HepG2 (cell line): ENCODE measurements at regions not wholly inside any gene's neighbourhood (a gene's known extent, or its start where the extent isn't known, plus 50 kb on each side); places are given as distances from the start of the nearest gene placed in this dataset.

Experiments
- ATAC-seq: fragments of 200-7000 bp; cut with Tn5 transposase; 3 replicates; pipeline ENCODE4 v1.9.1; 2020; ENCODE audit warnings: mild to moderate bottlenecking, moderate library complexity
- BruUV-seq: library from RNA; stranded (reverse); fragments of 400-500 nt; replicated peaks from 2 replicates; lab custom pipeline; 2021; lab: Mats Ljungman, UMichigan
- CTCF ChIA-PET: fragments of 300-600 bp; formaldehyde crosslinking; extraction: SDS; loops from one replicate; lab custom pipeline; 2021; ENCODE audit warnings: low total read pairs, inconsistent platforms, low intra/inter-chr PET ratio; lab: Yijun Ruan, JAX
- POLR2A ChIA-PET: fragments of 350-600 bp; sonication (Branson Sonifier 250); formaldehyde crosslinking; loops from one replicate; lab custom pipeline; 2020; ENCODE audit warnings: antibody characterized with exemption, inconsistent platforms; lab: Yijun Ruan, JAX
- DNase-seq: peaks from one replicate; pipeline ENCODE4 v3.0.0-alpha.2; 2015; ENCODE audit warnings: low spot score
- FAIRE-seq: peaks from 3 replicates; lab custom pipeline; 2011; peaks lifted over from hg19 to GRCh38; lab: Jason Lieb, UNC
- H2AFZ ChIP-seq: one replicate; pipeline ENCODE4 v1.6.1; 2011; ENCODE audit warnings: low read length, inconsistent platforms
- H3K27ac ChIP-seq: fragments of 300-600 bp; 3 replicates; pipeline ENCODE4 v1.8.0; 2011; ENCODE audit warnings: mixed run types, mild to moderate bottlenecking, mixed read lengths, low read length, inconsistent platforms; ENCODE audit not compliant: insufficient read depth; ENCODE audit errors: extremely low read length
- H3K27me3 ChIP-seq, 2 experiments: fragments of 200-600 bp in 1 of 2; 2 replicates in 1 of 2; 3 replicates in 1 of 2; pipeline versions ENCODE4 v1.6.0 to v1.8.0; 2011; ENCODE audit warnings: low read length in 2 of 2, mild to moderate bottlenecking in 2 of 2, moderate library complexity in 2 of 2, inconsistent platforms in 1 of 2; ENCODE audit not compliant: insufficient read depth in 2 of 2, control insufficient read depth in 1 of 2
- H3K36me3 ChIP-seq, 2 experiments: fragments of 200-600 bp in 1 of 2; replicated peaks in 1 of 2; 2 replicates in 1 of 2; 3 replicates in 1 of 2; pipeline versions ENCODE4 v1.5.1 to v1.8.0; 2011; ENCODE audit warnings: low read length in 2 of 2, inconsistent platforms in 1 of 2; ENCODE audit not compliant: insufficient read depth in 2 of 2, control insufficient read depth in 1 of 2
- H3K4me1 ChIP-seq: 2 replicates; pipeline ENCODE4 v1.5.1; 2012; ENCODE audit warnings: low read length, inconsistent platforms; ENCODE audit not compliant: insufficient read depth
- H3K4me2 ChIP-seq: 2 replicates; pipeline ENCODE4 v1.6.0; 2011; ENCODE audit warnings: low read depth, low read length, inconsistent platforms
- H3K4me3 ChIP-seq, 3 experiments: fragments of 200-600 bp in 1 of 3; sonication (generic), shearing (Covaris generic) in 1 of 3; replicated peaks in 1 of 3; 2 replicates each; pipeline ENCODE4 v1.5.1; 2011 to 2016; ENCODE audit warnings: low read length in 3 of 3, inconsistent platforms in 2 of 3, low read depth in 2 of 3, mild to moderate bottlenecking in 2 of 3, control low read depth in 1 of 3, mixed read lengths in 1 of 3; ENCODE audit not compliant: insufficient read depth in 1 of 3
- H3K79me2 ChIP-seq: one replicate; pipeline ENCODE4 v1.6.1; 2011; ENCODE audit warnings: low read length, inconsistent platforms; ENCODE audit not compliant: insufficient read depth
- H3K9ac ChIP-seq: 2 replicates; pipeline ENCODE4 v1.6.0; 2011; ENCODE audit warnings: mild to moderate bottlenecking, low read depth, low read length, inconsistent platforms; ENCODE audit not compliant: insufficient read depth
- H3K9me3 ChIP-seq: 2 replicates; pipeline ENCODE4 v1.5.1; 2012; ENCODE audit warnings: mild to moderate bottlenecking, low read length
- H4K20me1 ChIP-seq: 2 replicates; pipeline ENCODE4 v1.6.0; 2011; ENCODE audit warnings: inconsistent platforms, mild to moderate bottlenecking, low read length, moderate library complexity; ENCODE audit not compliant: insufficient read depth
- ARHGAP35 ChIP-seq: sonication (generic); formaldehyde crosslinking; IDR thresholded peaks from 2 replicates; pipeline ENCODE4 v1.9.0; 2022; ENCODE audit warnings: mild to moderate bottlenecking, inconsistent platforms, moderate library complexity, missing genetic modification reagents, borderline replicate concordance
- ARID2 ChIP-seq: sonication (generic); formaldehyde crosslinking; IDR thresholded peaks from 2 replicates; pipeline ENCODE4 v1.8.1; 2022; ENCODE audit warnings: mild to moderate bottlenecking, missing genetic modification reagents, borderline replicate concordance
- HES4 ChIP-seq: sonication (generic); formaldehyde crosslinking; IDR thresholded peaks from 2 replicates; pipeline ENCODE4 v1.9.0; 2021; ENCODE audit warnings: mild to moderate bottlenecking, missing genetic modification reagents, borderline replicate concordance
- RAD21 ChIP-seq: fragments of 450-650 bp; formaldehyde crosslinking; IDR thresholded peaks from 2 replicates; pipeline ENCODE4 v1.5.0; 2020; ENCODE audit warnings: mild to moderate bottlenecking
- TP53 ChIP-seq: sonication (generic); formaldehyde crosslinking; conservative IDR thresholded peaks from 2 replicates; pipeline ENCODE4 v1.4.0; 2020; ENCODE audit warnings: missing genetic modification reagents
- ZFP82 ChIP-seq: sonication (generic); formaldehyde crosslinking; IDR thresholded peaks from 2 replicates; pipeline ENCODE4 v1.5.1; 2020; ENCODE audit warnings: mild to moderate bottlenecking, missing genetic modification reagents, borderline replicate concordance
- ZNF331 ChIP-seq: sonication (generic); formaldehyde crosslinking; IDR thresholded peaks from 2 replicates; pipeline ENCODE4 v1.4.0; 2020; ENCODE audit warnings: missing genetic modification reagents
- WGBS: methylation state at CpG from one replicate; pipeline ENCODE4 v1.1.6; 2017; ENCODE audit warnings: low lambda C conversion rate; 5-methylcytosine and 5-hydroxymethylcytosine counted together
- in situ Hi-C: cut with HindIII; loops from 2 replicates; pipeline ENCODE4 v1.10.0; 2017; ENCODE audit warnings: low pct_unique_long_range_greater_than_20kb; ENCODE audit not compliant: extremely low pct_ligation_motif_present
- intact Hi-C: fragments of 100-400 bp; cut with micrococcal nuclease; formaldehyde crosslinking; loops from one replicate; pipeline ENCODE4 v1.10.0; 2022; ENCODE audit not compliant: unreplicated experiment
- TF ChIP-seq, protein P1 (sequence below): sonication (generic); formaldehyde crosslinking; IDR thresholded peaks from 2 replicates; pipeline ENCODE4 v1.5.1; 2020; ENCODE audit warnings: mild to moderate bottlenecking, moderate library complexity, missing genetic modification reagents

DNA sequence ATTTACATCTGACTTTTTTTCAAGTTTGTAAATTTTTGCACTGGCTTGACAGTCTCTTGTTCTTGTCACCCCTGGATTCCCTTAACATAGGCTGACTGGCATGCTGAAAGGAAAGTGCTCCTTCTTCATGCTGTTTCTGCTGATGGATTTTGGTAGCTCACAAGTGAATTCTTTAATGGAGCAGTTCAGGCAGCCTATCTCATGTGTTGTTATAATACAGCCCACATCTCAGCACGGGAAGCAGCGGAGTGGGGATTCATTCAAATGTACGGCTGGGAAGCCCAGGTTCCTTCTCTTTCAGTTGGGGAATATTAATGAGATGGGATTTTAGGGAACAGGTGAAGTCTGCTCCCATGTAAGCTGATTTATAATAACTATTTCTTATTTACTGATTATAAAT lies 142.8 kb downstream of the CD8B2 start (continued):
- TF ChIP-seq TP53 (CRISPR knock-in tag) (no peak), ZFP82 (CRISPR knock-in tag) (no peak), ARID2 (no peak), HES4 (no peak)
- TF ChIP-seq, protein P1, sequence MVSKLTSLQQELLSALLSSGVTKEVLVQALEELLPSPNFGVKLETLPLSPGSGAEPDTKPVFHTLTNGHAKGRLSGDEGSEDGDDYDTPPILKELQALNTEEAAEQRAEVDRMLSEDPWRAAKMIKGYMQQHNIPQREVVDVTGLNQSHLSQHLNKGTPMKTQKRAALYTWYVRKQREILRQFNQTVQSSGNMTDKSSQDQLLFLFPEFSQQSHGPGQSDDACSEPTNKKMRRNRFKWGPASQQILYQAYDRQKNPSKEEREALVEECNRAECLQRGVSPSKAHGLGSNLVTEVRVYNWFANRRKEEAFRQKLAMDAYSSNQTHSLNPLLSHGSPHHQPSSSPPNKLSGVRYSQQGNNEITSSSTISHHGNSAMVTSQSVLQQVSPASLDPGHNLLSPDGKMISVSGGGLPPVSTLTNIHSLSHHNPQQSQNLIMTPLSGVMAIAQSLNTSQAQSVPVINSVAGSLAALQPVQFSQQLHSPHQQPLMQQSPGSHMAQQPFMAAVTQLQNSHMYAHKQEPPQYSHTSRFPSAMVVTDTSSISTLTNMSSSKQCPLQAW (CRISPR knock-in tag): no peak

DNA sequence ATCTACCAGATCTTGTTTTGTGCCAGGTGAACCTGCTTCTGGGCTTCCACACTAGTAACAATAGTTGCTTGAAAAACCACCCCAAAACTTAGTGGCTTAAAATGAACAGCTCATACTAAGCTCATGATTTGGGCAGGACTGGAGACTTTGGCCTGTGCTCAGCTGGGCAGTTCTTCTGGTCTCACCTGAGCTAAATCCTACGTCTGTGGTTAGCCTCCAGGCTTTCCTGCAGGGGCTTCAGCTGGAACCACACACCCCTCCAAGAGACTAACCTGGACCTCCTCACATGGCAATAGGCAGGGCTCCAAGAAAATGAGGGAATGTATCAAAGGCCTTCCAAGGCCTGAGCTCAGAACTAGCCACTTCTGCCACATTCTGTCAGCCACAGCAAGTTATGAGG lies 144.1 kb downstream of the CD8B2 start:
- ChIA-PET CTCF (no interaction called here), POLR2A (no interaction called here)
- no peaks in the 10 kb centered on the region for H4K20me1 ChIP-seq
- no peaks in the 10 kb centered on the region for H3K79me2 ChIP-seq
- no peak for DNase-seq
- H3K27me3 ChIP-seq: no peaks in the 10 kb centered on the region
- in situ Hi-C loops: loop anchor here (25.0 kb wide), 1 partner anchor 1531 kb away; no protein-coding TSS in a partner anchor
- H3K36me3 ChIP-seq: no peaks in the 10 kb centered on the region
- no peak for FAIRE-seq
- 0% methylated on average over 1 of the region's 1 CpG for WGBS
- BruUV-seq: no TSS peak
- no peaks in the 10 kb centered on the region for H3K4me1 ChIP-seq
- intact Hi-C loops: no loop called here
- H2AFZ ChIP-seq: no peak overlapping the region
- ATAC-seq: no peak
- H3K9me3 ChIP-seq: peaks cover 24% of the 10 kb centered on the region
- no peak overlapping the region for H3K27ac ChIP-seq
- no peak overlapping the region for H3K4me3 ChIP-seq
- TF ChIP-seq ARHGAP35 (CRISPR knock-in tag) (no peak), ZNF331 (CRISPR knock-in tag) (peak; percentile 50; the same call in 1 of the 2 replicates), RAD21 (no peak)
- H3K4me2 ChIP-seq: no peak overlapping the region
- H3K9ac ChIP-seq: no peak overlapping the region
